IPS-20b (cell line): ENCODE measurements at regions not wholly inside any gene's neighbourhood (a gene's known extent, or its start where the extent isn't known, plus 50 kb on each side); places are given as distances from the start of the nearest gene placed in this dataset.

Experiments
- H3K27ac ChIP-seq: one replicate; pipeline ENCODE4 v1.5.1; 2013; ENCODE audit warnings: low read length
- H3K27me3 ChIP-seq: 2 replicates; pipeline ENCODE4 v1.6.1; 2013; ENCODE audit warnings: mild to moderate bottlenecking, low read length, inconsistent platforms; ENCODE audit not compliant: insufficient read depth
- H3K36me3 ChIP-seq: 2 replicates; pipeline ENCODE4 v1.6.1; 2013; ENCODE audit warnings: low read depth, mild to moderate bottlenecking, inconsistent platforms, low read length, moderate library complexity; ENCODE audit not compliant: insufficient read depth
- H3K4me1 ChIP-seq: 2 replicates; pipeline ENCODE4 v1.6.1; 2013; ENCODE audit warnings: mild to moderate bottlenecking, control low read depth, inconsistent platforms, low read length, moderate library complexity; ENCODE audit not compliant: insufficient read depth
- H3K4me3 ChIP-seq: 2 replicates; pipeline ENCODE4 v1.5.1; 2013; ENCODE audit warnings: mild to moderate bottlenecking, low read length, inconsistent platforms
- H3K9ac ChIP-seq: 2 replicates; pipeline ENCODE4 v1.6.1; 2013; ENCODE audit warnings: low read depth, mild to moderate bottlenecking, inconsistent platforms, low read length, moderate library complexity
- H3K9me3 ChIP-seq: 2 replicates; pipeline ENCODE4 v1.6.1; 2013; ENCODE audit warnings: mild to moderate bottlenecking, low read depth, low read length, inconsistent platforms; ENCODE audit not compliant: insufficient read depth

DNA sequence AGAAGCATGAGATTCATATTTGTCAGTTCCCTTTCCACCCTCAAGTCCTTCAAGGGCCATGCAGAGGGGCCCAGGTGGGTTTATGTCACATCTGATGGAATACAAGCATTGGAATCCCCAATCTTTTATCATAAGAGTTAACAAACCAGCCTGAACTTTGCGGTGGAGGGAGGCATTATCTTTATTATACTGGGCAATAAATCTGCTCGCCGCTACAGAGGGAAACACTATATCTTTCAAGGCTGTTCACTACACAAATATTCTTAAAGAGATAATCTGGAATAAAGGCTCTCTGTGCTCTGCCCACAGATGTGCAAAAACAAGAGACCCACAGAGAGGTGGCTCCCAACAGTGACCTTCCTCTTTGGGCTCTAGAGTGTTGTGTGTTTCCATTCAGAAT is 153.6 kb upstream of the PLEKHA5 start:
- H3K9me3 ChIP-seq, result peaks cover 12% of the 10 kb centered on the region; the same call in 1 of the 2 replicates
- no peak overlapping the region for H3K4me3 ChIP-seq
- H3K9ac ChIP-seq, result no peak overlapping the region
- H3K4me1 ChIP-seq, result peaks cover 37% of the 10 kb centered on the region
- H3K27ac ChIP-seq, result no peak overlapping the region
- H3K27me3 ChIP-seq, result no peaks in the 10 kb centered on the region
- H3K36me3 ChIP-seq, result no peaks in the 10 kb centered on the region

DNA sequence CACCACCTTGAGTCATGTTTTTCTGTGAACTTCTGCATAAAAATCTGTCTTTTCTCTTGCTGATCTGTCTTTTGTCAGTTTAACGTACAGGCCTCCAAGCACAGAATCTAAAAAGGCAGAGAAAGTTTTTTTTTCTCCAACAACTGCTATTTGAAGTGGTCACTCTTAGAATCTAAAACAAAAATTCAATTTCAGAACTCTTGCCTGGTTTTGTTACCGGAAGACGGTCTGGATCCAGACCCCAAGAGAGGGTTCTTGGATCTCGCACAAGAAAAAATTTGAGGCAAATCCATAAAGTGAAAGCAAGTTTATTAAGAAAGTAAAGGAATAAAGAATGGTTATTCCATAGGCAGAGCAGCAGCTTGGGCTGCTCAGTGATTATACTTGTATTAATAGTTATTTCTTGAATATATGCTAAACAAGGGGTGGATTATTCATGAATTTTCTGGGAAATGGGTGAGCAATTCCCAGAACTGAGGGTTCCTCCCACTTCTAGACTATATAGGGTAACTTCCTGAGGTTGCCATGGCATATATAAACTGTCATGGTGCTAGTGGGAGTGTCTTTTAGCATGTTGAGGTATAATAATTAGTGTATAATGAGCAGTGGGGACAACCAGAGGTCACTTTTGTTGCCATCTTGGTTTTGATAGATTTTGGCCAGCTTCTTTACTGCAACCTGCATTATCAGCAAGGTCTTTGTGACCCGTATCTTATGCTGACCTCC is 150.0 kb upstream of the PLEKHA5 start:
- no peaks in the 10 kb centered on the region for H3K27me3 ChIP-seq
- no peaks in the 10 kb centered on the region for H3K36me3 ChIP-seq
- peaks cover 12% of the 10 kb centered on the region; the same call in 1 of the 2 replicates for H3K9me3 ChIP-seq
- peak overlapping the region; percentile 16; the same call in 1 of the 2 replicates for H3K4me3 ChIP-seq
- peaks cover 33% of the 10 kb centered on the region for H3K4me1 ChIP-seq
- H3K27ac ChIP-seq, result no peak overlapping the region
- no peak overlapping the region for H3K9ac ChIP-seq

DNA sequence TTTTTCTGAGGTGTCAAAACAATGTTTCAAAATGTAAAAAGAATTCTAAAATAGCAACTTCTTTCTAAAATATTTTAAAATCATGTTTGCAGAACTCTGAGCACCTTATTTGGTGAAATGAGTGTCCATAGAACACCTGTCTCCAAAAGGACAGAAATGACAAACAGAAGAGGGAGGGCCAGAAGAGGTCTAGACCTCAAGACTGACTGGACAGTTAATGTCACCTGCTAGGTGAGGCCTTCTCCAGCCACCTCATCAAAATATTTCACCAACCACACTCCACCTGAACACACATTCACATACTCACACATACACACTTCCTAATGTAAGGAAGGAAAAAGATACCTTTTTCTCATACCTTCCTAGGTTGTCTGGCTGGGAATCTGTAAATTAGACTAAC is 147.8 kb upstream of the PLEKHA5 start:
- Histone ChIP-seq H3K9ac (no peak overlapping the region), H3K4me1 (peaks cover 33% of the 10 kb centered on the region), H3K4me3 (no peak overlapping the region), H3K27me3 (no peaks in the 10 kb centered on the region), H3K36me3 (no peaks in the 10 kb centered on the region), H3K9me3 (peaks cover 4% of the 10 kb centered on the region; the same call in 1 of the 2 replicates), H3K27ac (no peak overlapping the region)

DNA sequence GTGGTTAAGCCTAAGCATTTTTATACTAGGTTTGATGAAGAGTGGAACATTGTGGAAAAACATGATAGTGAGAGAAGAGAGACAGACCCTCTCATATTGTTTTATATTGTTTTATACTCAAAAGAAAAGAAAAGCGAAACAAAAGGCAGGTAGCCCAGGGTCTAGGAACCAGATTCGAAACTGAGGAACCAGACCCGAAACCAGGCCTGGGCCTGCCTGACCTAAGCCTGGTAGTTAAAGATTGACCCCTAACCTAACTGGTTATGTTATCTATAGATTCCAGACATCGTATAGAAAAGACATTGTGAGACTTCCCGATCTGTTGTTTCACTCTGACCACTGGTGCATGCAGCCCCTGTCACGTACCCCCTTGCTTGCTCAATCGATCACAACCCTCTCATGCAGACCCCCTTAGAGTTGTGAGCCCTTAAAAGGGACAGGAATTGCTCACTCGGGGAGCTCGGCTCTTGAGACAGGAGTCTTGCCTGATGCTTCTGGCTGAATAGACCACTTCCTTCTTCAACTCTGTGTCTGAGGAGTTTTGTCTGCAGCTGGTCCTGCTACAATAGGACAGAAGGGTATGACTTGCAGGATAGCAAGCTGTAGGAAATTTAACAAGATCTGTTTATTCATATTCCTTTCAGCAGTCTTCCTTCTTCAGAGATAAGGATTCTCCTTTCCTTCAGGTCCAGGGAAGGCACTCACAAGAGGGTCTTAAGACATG is 147.1 kb upstream of the PLEKHA5 start:
- no peak overlapping the region for H3K27ac ChIP-seq
- H3K4me1 ChIP-seq, result peaks cover 33% of the 10 kb centered on the region
- no peaks in the 10 kb centered on the region for H3K27me3 ChIP-seq
- H3K4me3 ChIP-seq, result no peak overlapping the region
- no peaks in the 10 kb centered on the region for H3K9me3 ChIP-seq
- no peak overlapping the region for H3K9ac ChIP-seq
- H3K36me3 ChIP-seq, result no peaks in the 10 kb centered on the region

DNA sequence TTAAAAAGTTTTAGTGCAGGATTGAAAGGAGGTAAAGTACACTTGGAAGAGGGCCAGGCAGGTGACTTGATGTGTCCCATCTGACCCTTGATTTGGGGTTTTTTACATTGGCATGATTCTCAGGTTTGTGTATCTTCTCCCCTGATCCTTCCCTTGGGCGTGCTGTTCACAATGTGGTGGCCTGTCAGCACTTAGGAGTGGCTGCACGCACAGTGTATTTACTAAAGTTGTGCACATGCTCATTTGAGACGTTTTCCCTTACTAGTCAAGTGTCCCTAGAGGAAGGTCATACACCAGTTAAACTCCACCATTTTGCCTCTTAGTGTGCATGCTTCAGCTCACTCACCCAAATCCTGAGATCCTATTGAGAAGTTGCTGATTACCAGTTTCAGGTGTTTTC is 145.7 kb upstream of the PLEKHA5 start:
- Histone ChIP-seq H3K4me1 (peaks cover 31% of the 10 kb centered on the region), H3K9me3 (no peaks in the 10 kb centered on the region), H3K27ac (no peak overlapping the region), H3K27me3 (no peaks in the 10 kb centered on the region), H3K9ac (no peak overlapping the region), H3K4me3 (no peak overlapping the region), H3K36me3 (no peaks in the 10 kb centered on the region)

GRCh38 chr12:18990856-18991255 is 138.7 kb upstream of the PLEKHA5 start:
- no peak overlapping the region for H3K4me3 ChIP-seq
- no peaks in the 10 kb centered on the region for H3K9me3 ChIP-seq
- H3K36me3 ChIP-seq, result no peaks in the 10 kb centered on the region
- H3K9ac ChIP-seq, result no peak overlapping the region
- H3K27ac ChIP-seq, result no peak overlapping the region
- H3K27me3 ChIP-seq, result no peaks in the 10 kb centered on the region
- no peaks in the 10 kb centered on the region for H3K4me1 ChIP-seq

GRCh38 chr12:18992336-18992735 is 137.2 kb upstream of the PLEKHA5 start:
- H3K27me3 ChIP-seq, result no peaks in the 10 kb centered on the region
- H3K36me3 ChIP-seq, result no peaks in the 10 kb centered on the region
- H3K9ac ChIP-seq, result no peak overlapping the region
- H3K27ac ChIP-seq, result no peak overlapping the region
- no peaks in the 10 kb centered on the region for H3K4me1 ChIP-seq
- H3K4me3 ChIP-seq, result no peak overlapping the region
- H3K9me3 ChIP-seq, result no peaks in the 10 kb centered on the region

- no peaks in the 10 kb centered on the region for H3K27me3 ChIP-seq
Measured at GRCh38 chr12:18998343-18999261, 130.9 kb upstream of the PLEKHA5 start.

DNA sequence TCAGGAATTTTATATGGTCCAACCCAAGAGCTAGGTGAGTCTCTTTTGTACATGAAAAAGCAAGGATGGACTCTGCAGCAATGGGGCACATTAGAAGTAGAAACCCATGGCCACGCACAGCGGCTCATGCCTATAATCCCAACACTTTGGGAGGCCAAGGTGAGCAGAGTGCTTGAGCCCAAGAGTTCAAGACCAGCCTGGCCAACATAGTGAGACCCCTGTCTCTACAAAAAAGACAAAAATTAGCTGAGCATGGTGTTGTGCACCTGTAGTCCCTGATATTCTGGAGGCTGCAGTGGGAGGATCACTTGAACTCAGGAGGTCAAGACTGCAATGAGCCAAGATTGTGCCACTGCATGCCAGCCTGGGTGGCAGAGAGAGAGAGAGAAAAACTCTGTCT is 128.7 kb upstream of the PLEKHA5 start:
- Histone ChIP-seq H3K27me3 (no peaks in the 10 kb centered on the region), H3K4me3 (no peak overlapping the region), H3K9me3 (no peaks in the 10 kb centered on the region), H3K27ac (no peak overlapping the region), H3K9ac (no peak overlapping the region), H3K36me3 (no peaks in the 10 kb centered on the region), H3K4me1 (peaks cover 33% of the 10 kb centered on the region)

More at GRCh38 chr12:18998343-18999261, 130.9 kb upstream of the PLEKHA5 start:
- Histone ChIP-seq H3K27ac (no peak overlapping the region), H3K36me3 (no peaks in the 10 kb centered on the region), H3K4me1 (peaks cover 15% of the 10 kb centered on the region), H3K9ac (no peak overlapping the region), H3K4me3 (no peak overlapping the region), H3K9me3 (no peaks in the 10 kb centered on the region)

- Histone ChIP-seq H3K4me1 (peaks cover 44% of the 10 kb centered on the region), H3K36me3 (no peaks in the 10 kb centered on the region), H3K4me3 (no peak overlapping the region), H3K9me3 (no peaks in the 10 kb centered on the region), H3K27ac (no peak overlapping the region), H3K9ac (no peak overlapping the region), H3K27me3 (no peaks in the 10 kb centered on the region)
Measured at GRCh38 chr12:19002216-19002615, 127.3 kb upstream of the PLEKHA5 start.

DNA sequence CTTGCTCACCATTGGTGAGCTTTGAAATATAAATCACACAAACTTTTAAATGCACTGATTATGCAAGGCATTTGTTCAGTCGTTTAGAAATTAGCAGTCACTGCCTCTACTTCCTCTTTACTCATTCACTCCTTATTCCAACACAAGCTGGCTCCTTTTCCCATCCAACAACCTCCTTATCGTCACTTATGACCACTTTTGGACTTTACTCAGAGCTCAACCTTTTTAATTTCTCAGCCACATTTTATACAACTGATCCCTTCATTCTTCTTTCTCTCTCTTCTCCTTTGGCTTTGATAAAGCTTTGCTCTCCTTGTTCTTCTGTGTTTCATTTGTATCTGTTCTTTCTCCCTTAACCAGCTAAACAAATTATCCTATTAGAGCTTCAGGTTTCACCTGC is 126.4 kb upstream of the PLEKHA5 start:
- Histone ChIP-seq H3K4me3 (peak overlapping the region; percentile 44; the same call in 1 of the 2 replicates), H3K27ac (peak overlapping the region; percentile 25), H3K9me3 (no peaks in the 10 kb centered on the region), H3K36me3 (no peaks in the 10 kb centered on the region), H3K27me3 (no peaks in the 10 kb centered on the region), H3K4me1 (peaks cover 44% of the 10 kb centered on the region), H3K9ac (peak overlapping the region; percentile 39; the same call in 1 of the 2 replicates)
